GM19463 (cell line): ENCODE measurements at regions not wholly inside any gene's neighbourhood (a gene's known extent, or its start where the extent isn't known, plus 50 kb on each side); places are given as distances from the start of the nearest gene placed in this dataset.

ENCODE experiments used
- ATAC-seq: cut with Tn5 transposase; IDR thresholded peaks from one replicate; pipeline ENCODE4 v1.9.1; 2021; ENCODE audit warnings: mild to moderate bottlenecking, moderate library complexity; ENCODE audit not compliant: unreplicated experiment

- ATAC-seq, result no peak
These were observed 428.9 kb downstream of the EPHA4 start for GRCh38 chr2:221143231-221143630.

GRCh38 chr2:221144909-221145308 lies 427.2 kb downstream of the EPHA4 start:
- no peak for ATAC-seq

- ATAC-seq, result no peak
These were observed 426.7 kb downstream of the EPHA4 start for GRCh38 chr2:221145396-221145795.

GRCh38 chr2:221153226-221153625 lies 418.9 kb downstream of the EPHA4 start:
- no peak for ATAC-seq

- ATAC-seq, result no peak
These were observed 417.9 kb downstream of the EPHA4 start for GRCh38 chr2:221154176-221154575.

GRCh38 chr2:221156062-221156734 lies 415.9 kb downstream of the EPHA4 start:
- no peak for ATAC-seq

GRCh38 chr2:221161186-221161585 lies 410.9 kb downstream of the EPHA4 start:
- ATAC-seq, result no peak

- no peak for ATAC-seq
These were observed 405.8 kb downstream of the EPHA4 start for GRCh38 chr2:221166292-221166691.

GRCh38 chr2:221167561-221167960 lies 404.5 kb downstream of the EPHA4 start:
- ATAC-seq, result no peak

- no peak for ATAC-seq
These were observed 402.4 kb downstream of the EPHA4 start for GRCh38 chr2:221169724-221170123.

GRCh38 chr2:221170548-221170947 lies 401.6 kb downstream of the EPHA4 start:
- ATAC-seq, result no peak

- no peak for ATAC-seq
These were observed 395.4 kb downstream of the EPHA4 start for GRCh38 chr2:221176667-221177066.

- ATAC-seq, result no peak
These were observed 394.0 kb downstream of the EPHA4 start for GRCh38 chr2:221178139-221178538.

- no peak for ATAC-seq
These were observed 385.2 kb downstream of the EPHA4 start for GRCh38 chr2:221186873-221187272.

GRCh38 chr2:221189431-221190067 lies 382.6 kb downstream of the EPHA4 start:
- ATAC-seq, result no peak

- no peak for ATAC-seq
These were observed 376.3 kb downstream of the EPHA4 start for GRCh38 chr2:221195829-221196228.

GRCh38 chr2:221197225-221197856 lies 374.8 kb downstream of the EPHA4 start:
- ATAC-seq, result no peak

- ATAC-seq, result no peak
These were observed 373.8 kb downstream of the EPHA4 start for GRCh38 chr2:221198309-221198708.

- no peak for ATAC-seq
These were observed 371.8 kb downstream of the EPHA4 start for GRCh38 chr2:221200184-221200839.

- ATAC-seq, result no peak
These were observed 369.7 kb downstream of the EPHA4 start for GRCh38 chr2:221202431-221202830.

GRCh38 chr2:221203125-221203524 lies 369.0 kb downstream of the EPHA4 start:
- peak; percentile 87 for ATAC-seq

GRCh38 chr2:221203856-221204255 lies 368.2 kb downstream of the EPHA4 start:
- ATAC-seq, result no peak
